Body of pancreas (tissue), 4 donors: ENCODE measurements at regions not wholly inside any gene's neighbourhood (a gene's known extent, or its start where the extent isn't known, plus 50 kb on each side); places are given as distances from the start of the nearest gene placed in this dataset.

ENCODE experiments used
- POLR2A ChIP-seq, 3 donors: fragments of 450-650 bp; IDR thresholded peaks; one replicate each; pipeline ENCODE4 v1.6.1; 2016; ENCODE audit warnings: antibody characterized with exemption in 3 of 3, mild to moderate bottlenecking in 2 of 3
- TF ChIP-seq, protein P1 (sequence below), 7 experiments: fragments of 450-650 bp in 4 of 7; fragments of 200-600 bp in 3 of 7; sonication (generic) in 3 of 7; IDR thresholded peaks; one replicate each; pipeline ENCODE4 v1.5.1; 2016 to 2019; ENCODE audit warnings: antibody characterized with exemption in 7 of 7

GRCh38 chr1:104212239-104212638, 462.5 kb downstream of the AMY1C start:
- TF ChIP-seq, protein P1, sequence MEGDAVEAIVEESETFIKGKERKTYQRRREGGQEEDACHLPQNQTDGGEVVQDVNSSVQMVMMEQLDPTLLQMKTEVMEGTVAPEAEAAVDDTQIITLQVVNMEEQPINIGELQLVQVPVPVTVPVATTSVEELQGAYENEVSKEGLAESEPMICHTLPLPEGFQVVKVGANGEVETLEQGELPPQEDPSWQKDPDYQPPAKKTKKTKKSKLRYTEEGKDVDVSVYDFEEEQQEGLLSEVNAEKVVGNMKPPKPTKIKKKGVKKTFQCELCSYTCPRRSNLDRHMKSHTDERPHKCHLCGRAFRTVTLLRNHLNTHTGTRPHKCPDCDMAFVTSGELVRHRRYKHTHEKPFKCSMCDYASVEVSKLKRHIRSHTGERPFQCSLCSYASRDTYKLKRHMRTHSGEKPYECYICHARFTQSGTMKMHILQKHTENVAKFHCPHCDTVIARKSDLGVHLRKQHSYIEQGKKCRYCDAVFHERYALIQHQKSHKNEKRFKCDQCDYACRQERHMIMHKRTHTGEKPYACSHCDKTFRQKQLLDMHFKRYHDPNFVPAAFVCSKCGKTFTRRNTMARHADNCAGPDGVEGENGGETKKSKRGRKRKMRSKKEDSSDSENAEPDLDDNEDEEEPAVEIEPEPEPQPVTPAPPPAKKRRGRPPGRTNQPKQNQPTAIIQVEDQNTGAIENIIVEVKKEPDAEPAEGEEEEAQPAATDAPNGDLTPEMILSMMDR (IDR thresholded peaks at IDR 0.05): no peak
- no peak for TF ChIP-seq POLR2A (IDR thresholded peaks at IDR 0.05)
